T-helper 9 cell (primary cell): ENCODE measurements at regions not wholly inside any gene's neighbourhood (a gene's known extent, or its start where the extent isn't known, plus 50 kb on each side); places are given as distances from the start of the nearest gene placed in this dataset.
"Not testable (repeated sequence)": the region's sequence is repeated elsewhere in the genome, so short reads cannot be mapped to it uniquely, and the experiment has no call there.

ENCODE experiments used
- DNase-seq: peaks from one replicate; pipeline ENCODE4 v3.0.0-alpha.2; 2020

GRCh38 chr3:6654670-6655069, 206.2 kb upstream of the GRM7 start:
- no peak for DNase-seq

GRCh38 chr3:6655275-6655674, 205.6 kb upstream of the GRM7 start:
- DNase-seq = no peak

GRCh38 chr3:6657591-6657990, 203.3 kb upstream of the GRM7 start:
- DNase-seq = no peak

GRCh38 chr3:6667354-6667753, 193.6 kb upstream of the GRM7 start:
- no peak for DNase-seq

- DNase-seq = no peak
Observed at GRCh38 chr3:6671363-6671762, 189.6 kb upstream of the GRM7 start.

- DNase-seq = no peak
Observed at GRCh38 chr3:6679510-6679909, 181.4 kb upstream of the GRM7 start.

- DNase-seq = no peak
Observed at GRCh38 chr3:6680119-6680806, 180.7 kb upstream of the GRM7 start.

- DNase-seq = no peak
Observed at GRCh38 chr3:6697285-6697684, 163.6 kb upstream of the GRM7 start.

GRCh38 chr3:6697722-6698121, 163.2 kb upstream of the GRM7 start:
- DNase-seq = no peak

GRCh38 chr3:6704817-6705216, 156.1 kb upstream of the GRM7 start:
- DNase-seq = not testable (repeated sequence)

GRCh38 chr3:6706777-6707176, 154.1 kb upstream of the GRM7 start:
- no peak for DNase-seq

GRCh38 chr3:6709178-6709577, 151.7 kb upstream of the GRM7 start:
- DNase-seq = no peak

GRCh38 chr3:6714962-6715361, 146.0 kb upstream of the GRM7 start:
- DNase-seq = no peak

GRCh38 chr3:6716420-6716819, 144.5 kb upstream of the GRM7 start:
- no peak for DNase-seq

GRCh38 chr3:6717026-6717943, 143.6 kb upstream of the GRM7 start:
- DNase-seq = no peak

- no peak for DNase-seq
Observed at GRCh38 chr3:6719999-6720398, 140.9 kb upstream of the GRM7 start.

GRCh38 chr3:6721491-6721890, 139.4 kb upstream of the GRM7 start:
- DNase-seq = no peak

- no peak for DNase-seq
Observed at GRCh38 chr3:6723205-6723604, 137.7 kb upstream of the GRM7 start.

GRCh38 chr3:6726811-6727210, 134.1 kb upstream of the GRM7 start:
- no peak for DNase-seq

- DNase-seq = no peak
Observed at GRCh38 chr3:6732807-6733206, 128.1 kb upstream of the GRM7 start.

GRCh38 chr3:6733699-6734394, 127.1 kb upstream of the GRM7 start:
- DNase-seq = no peak

- no peak for DNase-seq
Observed at GRCh38 chr3:6734395-6734746, 126.5 kb upstream of the GRM7 start.

- no peak for DNase-seq
Observed at GRCh38 chr3:6736836-6737629, 123.9 kb upstream of the GRM7 start.
